Neural progenitor cell (in vitro differentiated cells): ENCODE measurements at regions not wholly inside any gene's neighbourhood (a gene's known extent, or its start where the extent isn't known, plus 50 kb on each side); places are given as distances from the start of the nearest gene placed in this dataset.

ENCODE experiments used
- CTCF ChIP-seq: fragments of 200-600 bp; sonication (generic); IDR thresholded peaks from 2 replicates; pipeline ENCODE4 v1.5.1; 2017; ENCODE audit warnings: antibody characterized with exemption, mild to moderate bottlenecking
- EZH2 ChIP-seq: fragments of 200-600 bp; sonication (generic); IDR thresholded peaks from 2 replicates; pipeline ENCODE4 v1.6.1; 2017; ENCODE audit warnings: antibody characterized with exemption, mild to moderate bottlenecking, moderate library complexity

DNA sequence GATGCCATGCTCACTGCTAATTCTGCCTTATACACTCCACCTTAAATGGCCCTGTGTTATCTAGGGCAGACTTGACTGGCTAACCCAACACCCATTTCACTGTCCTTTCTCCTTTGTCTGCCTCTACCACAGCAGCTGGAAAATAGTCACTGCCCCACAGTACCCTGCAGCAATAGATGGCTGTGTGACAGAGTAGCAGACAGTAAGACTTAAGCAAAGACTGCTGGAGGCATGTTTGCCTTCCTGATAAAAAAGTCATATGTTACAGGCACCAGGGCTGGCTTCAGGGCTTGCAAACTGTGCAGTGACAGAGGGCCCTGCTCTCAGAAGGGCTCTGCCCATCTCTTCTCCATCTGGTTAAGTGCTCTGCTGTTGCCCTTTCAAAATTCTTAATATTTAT is 332.6 kb upstream of the GHITM start:
- no peak for TF ChIP-seq CTCF
- TF ChIP-seq EZH2, result no peak
